ENCODE measurements at regions not wholly inside any gene's neighbourhood (a gene's known extent, or its start where the extent isn't known, plus 50 kb on each side); places are given as distances from the start of the nearest gene placed in this dataset.

- Histone ChIP-seq H3K27ac (ENCODE audit: insufficient read length, low read depth, low read length) (no peak overlapping the region), H3K4ac (ENCODE audit: low read depth, low read length) (no peak overlapping the region), H2AFZ (ENCODE audit: low read length) (no peak overlapping the region), H3K23ac (ENCODE audit: insufficient read length, low read depth, low read length) (no peak overlapping the region), H3K56ac (ENCODE audit: insufficient read length, low read depth, low read length) (no peak overlapping the region), H4K91ac (ENCODE audit: insufficient read length, low read depth, low read length) (no peak overlapping the region), H3K23me2 (ENCODE audit: insufficient read length, low read depth, low read length, poor library complexity, severe bottlenecking) (no peaks in the 10 kb centered on the region), H3K14ac (ENCODE audit: insufficient read depth, low read length) (no peak overlapping the region), H2BK20ac (ENCODE audit: low read depth, low read length, poor library complexity, severe bottlenecking) (no peak overlapping the region), H3K79me2 (ENCODE audit: insufficient read depth, low read length) (no peaks in the 10 kb centered on the region), H2BK120ac (ENCODE audit: low read depth, low read length, poor library complexity, severe bottlenecking) (no peak overlapping the region), H4K8ac (replicated peaks; ENCODE audit: insufficient read length, low read depth, low read length) (no peak overlapping the region), H3K79me1 (ENCODE audit: insufficient read depth, low read depth, low read length, poor library complexity, severe bottlenecking) (no peaks in the 10 kb centered on the region), H2BK5ac (ENCODE audit: insufficient read length, low read length) (no peak overlapping the region), H4K5ac (ENCODE audit: insufficient read length, low read depth, low read length) (no peak overlapping the region), H3T11ph (ENCODE audit: low read length) (no peak overlapping the region), H3K4me2 (ENCODE audit: insufficient read depth, insufficient read length, low read length) (no peak overlapping the region), H3K27me3 (ENCODE audit: insufficient read depth, low read length) (no peaks in the 10 kb centered on the region), H2AK5ac (ENCODE audit: insufficient read length, low read length) (no peak overlapping the region), H3K4me1 (ENCODE audit: insufficient read depth, low read length) (peaks cover 4% of the 10 kb centered on the region; the same call in 1 of the 2 replicates), H2BK12ac (ENCODE audit: insufficient read length, low read depth, low read length) (no peak overlapping the region), H4K20me1 (ENCODE audit: control insufficient read depth, insufficient read depth, insufficient read length) (no peaks in the 10 kb centered on the region), H3K18ac (ENCODE audit: insufficient read length, low read depth, low read length) (no peak overlapping the region), H3K9me3 (ENCODE audit: control insufficient read depth, low read depth, low read length) (no peaks in the 10 kb centered on the region), H3K9ac (ENCODE audit: extremely low read depth, insufficient read length, low read length) (no peak overlapping the region), H2BK15ac (ENCODE audit: low read depth, low read length) (no peak overlapping the region)
- no CpG with 5 or more reads among the region's 4 CpGs for WGBS (ENCODE audit: extremely low coverage, insufficient read length, low lambda C conversion rate)
- no peak for DNase-seq
- H3K36me3 Mint-ChIP-seq (ENCODE audit: insufficient read depth in 1 of 3, low read depth in 3 of 3): no peaks in the 10 kb centered on the region
- H3K27me3 Mint-ChIP-seq (ENCODE audit: low read depth): peaks cover 3% of the 10 kb centered on the region; the same call in 1 of the 2 replicates
- H3K9me3 Mint-ChIP-seq: no peaks in the 10 kb centered on the region; a peak in 1 of 5 replicates
- H3K27ac Mint-ChIP-seq: no peak overlapping the region
- no peak overlapping the region for H3K4me3 Mint-ChIP-seq
- TF ChIP-seq CTCF (conservative IDR thresholded peaks at IDR 0.05): no peak
- H3K4me1 Mint-ChIP-seq: peaks cover 36 to 47% of the 10 kb centered on the region in 2 experiments
Observed at GRCh38 chr2:16019617-16020351, 79.4 kb downstream of the MYCN start.

Measured in H9 (cell line).